ENCODE measurements at regions not wholly inside any gene's neighbourhood (a gene's known extent, or its start where the extent isn't known, plus 50 kb on each side); places are given as distances from the start of the nearest gene placed in this dataset.

DNA sequence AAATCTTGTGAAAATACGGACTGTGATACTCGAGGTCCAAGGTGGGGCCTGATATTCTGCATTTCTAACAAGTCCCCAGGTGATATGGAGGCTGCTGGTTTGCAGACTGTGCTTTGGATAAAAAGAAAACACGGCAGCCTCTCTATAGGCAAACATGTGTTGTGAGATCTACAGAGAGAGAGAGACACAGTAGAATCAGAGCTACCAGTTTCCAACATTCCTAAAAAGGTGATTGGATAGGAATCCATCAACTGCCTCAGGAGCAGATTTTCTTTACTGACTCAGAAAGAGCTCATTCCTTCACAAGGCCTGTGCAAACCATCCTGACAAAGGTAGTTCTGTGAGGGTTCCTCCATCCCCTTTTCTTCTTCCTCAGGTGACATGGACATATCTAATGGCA, 651.6 kb upstream of the CAMK1G start:
- no peak for DNase-seq
- intact Hi-C loops (cut with DNase I, micrococcal nuclease) = no loop called here
- Histone ChIP-seq H3K9me3 (ENCODE audit: control insufficient read depth in 1 of 2, insufficient read depth in 1 of 2, low read length in 2 of 2) (no peaks in the 10 kb centered on the region), H3K27me3 (ENCODE audit: control insufficient read depth in 1 of 2, insufficient read depth in 2 of 2, low read length in 2 of 2) (no peaks in the 10 kb centered on the region), H3K4me1 (ENCODE audit: insufficient read depth, low read length) (no peaks in the 10 kb centered on the region), H3K36me3 (ENCODE audit: insufficient read depth, low read length) (no peaks in the 10 kb centered on the region), H3K4me3 (ENCODE audit: low read length) (no peak overlapping the region), H3K27ac (ENCODE audit: low read depth in 1 of 2, low read length in 2 of 2) (no peak overlapping the region)
- no peaks in the 10 kb centered on the region for H3K36me3 Mint-ChIP-seq (ENCODE audit: low read depth)
- H3K27me3 Mint-ChIP-seq = peaks cover under 1% of the 10 kb centered on the region
- no peak for ATAC-seq (ENCODE audit: poor library complexity)
- POLR2A ChIA-PET = no interaction called here
- H3K4me3 Mint-ChIP-seq = no peak overlapping the region
- CTCF ChIA-PET = no interaction called here
- no peak overlapping the region for H3K27ac Mint-ChIP-seq
- TF ChIP-seq CTCF (IDR thresholded peaks at IDR 0.05) = no peak
- H3K9me3 Mint-ChIP-seq = no peaks in the 10 kb centered on the region
- H3K4me1 Mint-ChIP-seq (ENCODE audit: low read depth) = no peaks in the 10 kb centered on the region

DNA sequence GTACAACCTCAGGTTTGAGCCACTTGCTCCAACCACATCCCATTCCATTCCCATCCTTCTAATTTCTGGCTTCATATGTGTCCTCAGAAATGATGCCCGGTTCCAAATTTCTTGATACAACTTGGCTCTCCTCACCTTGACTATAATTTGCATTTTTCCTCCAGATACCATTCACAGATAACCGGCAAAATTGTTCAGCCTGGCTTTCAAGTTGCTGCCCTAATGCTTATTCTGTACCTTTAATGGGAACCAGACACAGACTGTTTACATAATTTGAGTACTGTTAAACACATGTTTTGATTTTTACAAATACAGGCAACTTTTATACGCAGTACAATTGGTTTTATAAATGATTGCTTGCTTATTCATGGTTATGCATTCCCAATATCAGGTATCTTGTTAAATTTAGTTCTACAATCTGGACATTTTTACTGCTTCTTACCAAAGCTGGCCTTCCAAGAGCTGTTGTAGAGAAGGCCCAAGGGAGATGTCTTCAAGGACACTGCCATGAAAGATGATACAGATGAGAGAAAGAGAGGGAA, 649.5 kb upstream of the CAMK1G start:
- H3K4me1 ChIP-seq (ENCODE audit: insufficient read depth, low read length) = no peaks in the 10 kb centered on the region
- peaks cover 3% of the 10 kb centered on the region for H3K27me3 Mint-ChIP-seq
- no peak overlapping the region for H3K27ac ChIP-seq (ENCODE audit: low read depth in 1 of 2, low read length in 2 of 2)
- no peak overlapping the region for H3K4me3 Mint-ChIP-seq
- ChIA-PET CTCF (no interaction called here), POLR2A (no interaction called here)
- no peaks in the 10 kb centered on the region for H3K27me3 ChIP-seq (ENCODE audit: control insufficient read depth in 1 of 2, insufficient read depth in 2 of 2, low read length in 2 of 2)
- no peak for ATAC-seq (ENCODE audit: poor library complexity)
- no peak overlapping the region for H3K27ac Mint-ChIP-seq
- DNase-seq = no peak
- intact Hi-C loops (cut with DNase I, micrococcal nuclease) = no loop called here
- no peaks in the 10 kb centered on the region for H3K36me3 ChIP-seq (ENCODE audit: insufficient read depth, low read length)
- no peaks in the 10 kb centered on the region for H3K9me3 ChIP-seq (ENCODE audit: control insufficient read depth in 1 of 2, insufficient read depth in 1 of 2, low read length in 2 of 2)
- H3K4me3 ChIP-seq (ENCODE audit: low read length) = no peak overlapping the region
- TF ChIP-seq CTCF (IDR thresholded peaks at IDR 0.05) = no peak
- H3K36me3 Mint-ChIP-seq (ENCODE audit: low read depth) = no peaks in the 10 kb centered on the region
- no peaks in the 10 kb centered on the region for H3K9me3 Mint-ChIP-seq
- no peaks in the 10 kb centered on the region for H3K4me1 Mint-ChIP-seq (ENCODE audit: low read depth)

DNA sequence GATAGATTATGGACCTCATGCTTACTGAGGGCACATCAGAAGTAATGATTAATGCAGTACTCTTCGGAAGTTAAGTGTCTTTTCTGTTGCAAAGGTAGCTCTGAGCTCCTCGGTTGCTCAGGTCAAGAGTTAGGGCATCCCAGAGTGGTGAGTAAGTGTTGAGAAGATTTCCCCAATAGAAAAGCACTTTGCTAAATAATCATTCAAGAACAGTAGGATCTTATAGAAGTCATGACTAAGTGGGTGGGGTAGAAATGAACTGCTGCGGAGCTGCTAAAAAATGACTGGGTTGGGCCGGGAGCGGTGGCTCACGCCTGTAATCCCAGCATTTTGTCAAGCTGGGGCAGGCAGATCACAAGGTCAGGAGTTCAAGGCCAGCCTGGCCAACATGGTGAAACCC, 648.6 kb upstream of the CAMK1G start:
- H3K4me3 ChIP-seq (ENCODE audit: low read length) = no peak overlapping the region
- no peaks in the 10 kb centered on the region for H3K36me3 ChIP-seq (ENCODE audit: insufficient read depth, low read length)
- Mint-ChIP-seq H3K4me1 (ENCODE audit: low read depth) (no peaks in the 10 kb centered on the region), H3K36me3 (ENCODE audit: low read depth) (no peaks in the 10 kb centered on the region), H3K27ac (no peak overlapping the region), H3K4me3 (no peak overlapping the region), H3K9me3 (no peaks in the 10 kb centered on the region), H3K27me3 (peaks cover 5% of the 10 kb centered on the region)
- no peak overlapping the region for H3K27ac ChIP-seq (ENCODE audit: low read depth in 1 of 2, low read length in 2 of 2)
- DNase-seq (no peak), ATAC-seq (ENCODE audit: poor library complexity) (no peak)
- intact Hi-C loops (cut with DNase I, micrococcal nuclease) = no loop called here
- ChIA-PET CTCF (no interaction called here), POLR2A (no interaction called here)
- no peaks in the 10 kb centered on the region for H3K4me1 ChIP-seq (ENCODE audit: insufficient read depth, low read length)
- H3K9me3 ChIP-seq (ENCODE audit: control insufficient read depth in 1 of 2, insufficient read depth in 1 of 2, low read length in 2 of 2) = no peaks in the 10 kb centered on the region
- no peak for TF ChIP-seq CTCF (IDR thresholded peaks at IDR 0.05)
- no peaks in the 10 kb centered on the region for H3K27me3 ChIP-seq (ENCODE audit: control insufficient read depth in 1 of 2, insufficient read depth in 2 of 2, low read length in 2 of 2)
